Fibroblast of lung (primary cell): ENCODE measurements at regions not wholly inside any gene's neighbourhood (a gene's known extent, or its start where the extent isn't known, plus 50 kb on each side); places are given as distances from the start of the nearest gene placed in this dataset.

Source experiments
- CTCF ChIP-seq, 2 donors: IDR thresholded peaks in 1 of 2; conservative IDR thresholded peaks in 1 of 2; 1 replicate in 1 of 2; 2 replicates in 1 of 2; pipeline ENCODE4 v1.5.1; 2011 to 2012; ENCODE audit warnings: low read length in 2 of 2, control low read depth in 1 of 2, inconsistent platforms in 1 of 2, low read depth in 1 of 2, mild to moderate bottlenecking in 1 of 2
- EZH2 ChIP-seq: IDR thresholded peaks from 2 replicates; pipeline ENCODE4 v1.5.1; 2012; ENCODE audit warnings: low read length, control low read depth, mild to moderate bottlenecking; ENCODE audit errors: missing control alignments

- no peak for TF ChIP-seq CTCF (conservative IDR thresholded peaks at IDR 0.05 in 1 of 2, IDR thresholded peaks at IDR 0.05 in 1 of 2; ENCODE audit: low read depth in 1 of 2, low read length in 2 of 2)
- no peak for TF ChIP-seq EZH2
Measured at GRCh38 chr10:10479465-10479864, 538.2 kb upstream of the CELF2 start.
